NB4 (cell line): ENCODE measurements at regions not wholly inside any gene's neighbourhood (a gene's known extent, or its start where the extent isn't known, plus 50 kb on each side); places are given as distances from the start of the nearest gene placed in this dataset.

Experiments
- DNase-seq: peaks from one replicate; pipeline ENCODE4 v3.0.0; 2010; ENCODE audit warnings: low read depth
- H3K4me3 ChIP-seq: one replicate; pipeline ENCODE4 v1.5.1; 2011; ENCODE audit warnings: mild to moderate bottlenecking, low read depth, low read length, moderate library complexity
- MYC ChIP-seq: IDR thresholded peaks from 2 replicates; pipeline ENCODE4 v1.6.1; 2011; ENCODE audit warnings: low read depth, low read length
- POLR2A ChIP-seq: IDR thresholded peaks from 2 replicates; pipeline ENCODE4 v1.6.1; 2011; ENCODE audit warnings: mild to moderate bottlenecking; ENCODE audit not compliant: insufficient read length; ENCODE audit errors: extremely low read depth
- TF ChIP-seq, protein P1 (sequence below): IDR thresholded peaks from one replicate; pipeline ENCODE4 v1.5.1; 2012; ENCODE audit warnings: low read depth, low read length
- TF ChIP-seq, protein P2 (sequence below): IDR thresholded peaks from 2 replicates; pipeline ENCODE4 v1.6.1; 2011; ENCODE audit warnings: low read depth, low read length

DNA sequence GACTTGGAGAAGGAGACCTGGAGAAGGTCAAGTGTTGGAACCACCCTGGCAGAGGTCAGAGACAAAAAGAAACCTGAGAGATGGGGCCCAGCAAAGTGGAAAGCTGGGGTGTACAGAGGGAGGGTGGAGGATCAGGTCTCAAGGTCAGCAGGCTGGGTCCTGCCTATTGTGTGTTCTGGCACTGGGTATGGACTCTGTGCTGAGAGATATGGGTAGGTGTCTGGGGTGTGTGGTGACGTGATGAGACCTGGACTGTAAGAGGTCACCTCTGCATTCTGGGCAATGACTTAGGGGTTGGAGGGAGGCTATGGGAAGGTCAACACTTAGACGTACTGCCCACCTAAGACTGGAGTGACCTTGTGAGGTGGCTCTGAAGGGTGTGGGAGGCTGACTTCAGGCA lies 88.1 kb downstream of the SCGB2B2 start:
- TF ChIP-seq, protein P1, sequence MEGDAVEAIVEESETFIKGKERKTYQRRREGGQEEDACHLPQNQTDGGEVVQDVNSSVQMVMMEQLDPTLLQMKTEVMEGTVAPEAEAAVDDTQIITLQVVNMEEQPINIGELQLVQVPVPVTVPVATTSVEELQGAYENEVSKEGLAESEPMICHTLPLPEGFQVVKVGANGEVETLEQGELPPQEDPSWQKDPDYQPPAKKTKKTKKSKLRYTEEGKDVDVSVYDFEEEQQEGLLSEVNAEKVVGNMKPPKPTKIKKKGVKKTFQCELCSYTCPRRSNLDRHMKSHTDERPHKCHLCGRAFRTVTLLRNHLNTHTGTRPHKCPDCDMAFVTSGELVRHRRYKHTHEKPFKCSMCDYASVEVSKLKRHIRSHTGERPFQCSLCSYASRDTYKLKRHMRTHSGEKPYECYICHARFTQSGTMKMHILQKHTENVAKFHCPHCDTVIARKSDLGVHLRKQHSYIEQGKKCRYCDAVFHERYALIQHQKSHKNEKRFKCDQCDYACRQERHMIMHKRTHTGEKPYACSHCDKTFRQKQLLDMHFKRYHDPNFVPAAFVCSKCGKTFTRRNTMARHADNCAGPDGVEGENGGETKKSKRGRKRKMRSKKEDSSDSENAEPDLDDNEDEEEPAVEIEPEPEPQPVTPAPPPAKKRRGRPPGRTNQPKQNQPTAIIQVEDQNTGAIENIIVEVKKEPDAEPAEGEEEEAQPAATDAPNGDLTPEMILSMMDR: no peak
- no peak for TF ChIP-seq POLR2A
- TF ChIP-seq, protein P2, sequence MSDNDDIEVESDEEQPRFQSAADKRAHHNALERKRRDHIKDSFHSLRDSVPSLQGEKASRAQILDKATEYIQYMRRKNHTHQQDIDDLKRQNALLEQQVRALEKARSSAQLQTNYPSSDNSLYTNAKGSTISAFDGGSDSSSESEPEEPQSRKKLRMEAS: no peak
- TF ChIP-seq MYC: no peak

DNA sequence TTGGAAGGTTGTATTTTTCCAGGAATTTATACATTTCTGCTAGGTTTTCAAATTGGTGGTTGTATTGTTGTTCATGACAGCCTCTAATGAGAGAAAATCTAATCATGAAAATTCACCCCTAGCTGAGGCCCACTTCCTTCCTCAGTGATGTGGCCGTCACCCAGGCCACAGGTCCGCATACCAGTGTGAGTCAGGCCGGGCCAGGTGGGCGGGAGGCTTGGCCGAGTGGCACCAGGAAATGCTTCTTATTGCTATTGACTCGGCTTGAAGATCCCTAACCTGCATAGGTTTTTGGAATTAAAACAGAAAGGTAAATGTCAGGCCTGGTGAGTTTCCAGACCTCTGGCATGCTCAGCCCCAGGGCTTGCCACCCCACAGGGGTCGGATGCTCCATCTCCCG lies 88.7 kb downstream of the SCGB2B2 start:
- no peak overlapping the region for H3K4me3 ChIP-seq
- DNase-seq: no peak
- no peak for TF ChIP-seq MYC
- TF ChIP-seq, protein P2: no peak
- TF ChIP-seq, protein P1: no peak

More for the DNA sequence above, 88.1 kb downstream of the SCGB2B2 start:
- no peak overlapping the region for H3K4me3 ChIP-seq
- no peak for DNase-seq

DNA sequence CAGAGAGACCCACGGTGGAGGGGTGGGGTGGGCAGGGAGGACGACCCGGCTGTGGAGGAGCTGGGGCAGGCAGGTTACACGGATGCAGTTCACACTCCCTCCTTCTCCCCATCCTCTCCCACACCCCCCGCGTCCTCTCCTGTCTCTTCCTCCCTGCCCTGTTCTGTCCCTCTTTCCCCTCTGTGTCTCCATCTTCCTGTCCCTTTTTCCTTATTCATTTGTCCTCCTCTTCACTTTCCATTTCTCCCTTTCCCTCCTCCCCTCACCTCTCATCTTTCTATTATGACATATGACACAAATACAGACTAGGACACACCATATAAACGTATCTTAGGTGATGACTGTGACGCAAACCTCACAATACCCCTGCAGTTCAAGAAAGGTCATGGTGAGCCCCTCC lies 96.6 kb downstream of the SCGB2B2 start:
- no peak for DNase-seq
- no peak for TF ChIP-seq POLR2A
- TF ChIP-seq, protein P1: no peak
- TF ChIP-seq MYC: no peak
- TF ChIP-seq, protein P2: no peak
- H3K4me3 ChIP-seq: no peak overlapping the region

DNA sequence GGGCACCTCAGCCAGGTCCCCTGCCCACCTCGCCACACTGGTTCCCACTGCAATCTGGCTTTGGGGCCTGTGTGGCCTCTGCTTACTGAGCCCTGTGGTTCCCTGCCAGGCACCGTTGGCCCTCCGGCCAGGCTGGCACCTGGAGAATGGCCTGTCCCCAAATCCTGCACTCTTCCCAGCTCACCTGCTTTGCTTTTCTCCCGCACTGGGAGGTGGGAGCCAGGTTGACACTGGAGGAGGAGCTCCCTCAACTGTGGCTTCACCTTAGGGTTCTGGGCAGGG lies 97.0 kb downstream of the SCGB2B2 start:
- H3K4me3 ChIP-seq: no peak overlapping the region
- TF ChIP-seq POLR2A (no peak), MYC (no peak)
- TF ChIP-seq, protein P1: no peak
- TF ChIP-seq, protein P2: no peak
- DNase-seq: no peak

DNA sequence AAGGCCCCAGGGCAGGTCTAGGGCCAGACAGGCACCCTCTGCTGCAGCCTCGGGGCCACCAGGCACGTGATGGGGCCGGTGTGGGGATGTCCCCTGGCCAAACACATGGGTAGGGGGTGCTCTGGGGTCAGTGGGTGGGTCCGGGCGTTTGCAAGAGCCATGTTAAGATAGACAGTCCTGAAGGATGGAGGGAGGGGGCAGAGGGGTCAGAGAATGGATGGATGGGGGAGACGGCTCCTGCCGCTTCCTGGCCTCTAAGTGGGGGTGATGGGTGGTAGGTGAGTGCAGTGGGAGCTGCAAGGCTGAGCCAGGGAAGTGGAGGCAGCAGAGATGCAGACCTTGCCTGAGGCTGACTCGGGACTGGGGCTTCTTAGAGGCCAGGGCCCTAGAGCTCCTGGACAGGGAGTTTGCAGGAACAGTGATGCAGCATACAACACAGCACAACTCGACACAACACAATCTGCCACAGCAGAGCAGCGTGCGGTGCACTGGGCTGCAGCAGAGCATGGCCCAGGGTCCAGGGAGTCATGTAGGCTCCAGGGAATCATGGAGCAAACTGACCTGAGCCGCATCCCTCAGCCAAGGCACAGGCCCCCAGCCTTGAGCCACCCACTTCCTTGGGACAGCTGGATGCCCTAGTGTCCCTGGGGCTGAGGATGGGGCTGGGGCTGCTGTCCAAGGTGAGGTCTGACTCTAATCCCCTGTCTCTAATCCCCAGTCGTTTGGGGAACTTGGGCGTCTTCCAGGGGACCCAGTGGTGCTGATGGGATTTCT lies 97.5 kb downstream of the SCGB2B2 start:
- H3K4me3 ChIP-seq: no peak overlapping the region
- TF ChIP-seq MYC: no peak
- TF ChIP-seq POLR2A: no peak
- TF ChIP-seq, protein P1: no peak
- TF ChIP-seq, protein P2: no peak
- no peak for DNase-seq
